Adipocyte (in vitro differentiated cells): ENCODE measurements at regions not wholly inside any gene's neighbourhood (a gene's known extent, or its start where the extent isn't known, plus 50 kb on each side); places are given as distances from the start of the nearest gene placed in this dataset.

ENCODE experiments used
- DNase-seq: peaks from one replicate; pipeline ENCODE4 v3.0.0-alpha.2; 2015; ENCODE audit warnings: low read depth
- H3K27me3 ChIP-seq: replicated peaks from 2 replicates; pipeline ENCODE4 v1.7.0; 2013; ENCODE audit warnings: mild to moderate bottlenecking, low read length, moderate library complexity; ENCODE audit not compliant: control insufficient read depth, insufficient read depth
- H3K36me3 ChIP-seq: 2 replicates; pipeline ENCODE4 v1.7.0; 2013; ENCODE audit warnings: low read length, mild to moderate bottlenecking, moderate library complexity; ENCODE audit not compliant: control insufficient read depth, insufficient read depth, severe bottlenecking
- H3K4me1 ChIP-seq: 2 replicates; pipeline ENCODE4 v1.7.0; 2013; ENCODE audit warnings: mild to moderate bottlenecking, low read length, moderate library complexity; ENCODE audit not compliant: control insufficient read depth, insufficient read depth
- H3K4me3 ChIP-seq: 2 replicates; pipeline ENCODE4 v1.7.0; 2013; ENCODE audit warnings: mild to moderate bottlenecking, low read length, moderate library complexity
- H3K9ac ChIP-seq: 2 replicates; pipeline ENCODE4 v1.7.0; 2013; ENCODE audit warnings: mild to moderate bottlenecking, low read length, moderate library complexity
- H3K9me3 ChIP-seq: 2 replicates; pipeline ENCODE4 v1.7.0; 2013; ENCODE audit warnings: mild to moderate bottlenecking, low read length, moderate library complexity; ENCODE audit not compliant: control insufficient read depth

- no peaks in the 10 kb centered on the region for H3K36me3 ChIP-seq
- peaks cover 9% of the 10 kb centered on the region for H3K4me1 ChIP-seq
- H3K9ac ChIP-seq: no peak overlapping the region
- no peak overlapping the region for H3K4me3 ChIP-seq
- H3K9me3 ChIP-seq: no peaks in the 10 kb centered on the region
- H3K27me3 ChIP-seq: peaks cover 21% of the 10 kb centered on the region
- DNase-seq: peak; percentile 10
Measured at GRCh38 chr11:45537614-45538013, 127.8 kb downstream of the CHST1 start.

GRCh38 chr11:45535033-45535432 is 130.4 kb downstream of the CHST1 start:
- DNase-seq: no peak
- Histone ChIP-seq H3K9ac (no peak overlapping the region), H3K9me3 (peaks cover 3% of the 10 kb centered on the region), H3K4me3 (no peak overlapping the region), H3K4me1 (peaks cover 9% of the 10 kb centered on the region), H3K27me3 (peaks cover 29% of the 10 kb centered on the region), H3K36me3 (no peaks in the 10 kb centered on the region)

GRCh38 chr11:45534132-45534531 is 131.3 kb downstream of the CHST1 start:
- Histone ChIP-seq H3K4me1 (peaks cover 9% of the 10 kb centered on the region), H3K27me3 (peaks cover 30% of the 10 kb centered on the region), H3K9ac (no peak overlapping the region), H3K4me3 (no peak overlapping the region), H3K36me3 (no peaks in the 10 kb centered on the region), H3K9me3 (peaks cover 4% of the 10 kb centered on the region)
- DNase-seq: no peak

- peaks cover 40% of the 10 kb centered on the region for H3K27me3 ChIP-seq
- no peak for DNase-seq
- H3K4me1 ChIP-seq: peaks cover 3% of the 10 kb centered on the region
- no peak overlapping the region for H3K9ac ChIP-seq
- no peak overlapping the region for H3K4me3 ChIP-seq
- H3K36me3 ChIP-seq: no peaks in the 10 kb centered on the region
- H3K9me3 ChIP-seq: peaks cover 4% of the 10 kb centered on the region
Measured at GRCh38 chr11:45532546-45532945, 132.9 kb downstream of the CHST1 start.

GRCh38 chr11:45530776-45531175 is 134.6 kb downstream of the CHST1 start:
- Histone ChIP-seq H3K9me3 (peaks cover 4% of the 10 kb centered on the region), H3K27me3 (peaks cover 44% of the 10 kb centered on the region)
- no peak for DNase-seq

GRCh38 chr11:45530111-45530510 is 135.3 kb downstream of the CHST1 start:
- Histone ChIP-seq H3K27me3 (peaks cover 46% of the 10 kb centered on the region), H3K4me1 (no peaks in the 10 kb centered on the region), H3K9me3 (peaks cover 4% of the 10 kb centered on the region), H3K9ac (no peak overlapping the region), H3K36me3 (no peaks in the 10 kb centered on the region), H3K4me3 (no peak overlapping the region)
- DNase-seq: no peak

More at GRCh38 chr11:45530776-45531175, 134.6 kb downstream of the CHST1 start:
- Histone ChIP-seq H3K4me3 (no peak overlapping the region), H3K9ac (no peak overlapping the region), H3K4me1 (no peaks in the 10 kb centered on the region), H3K36me3 (no peaks in the 10 kb centered on the region)

GRCh38 chr11:45528435-45528834 is 137.0 kb downstream of the CHST1 start:
- Histone ChIP-seq H3K36me3 (no peaks in the 10 kb centered on the region), H3K9me3 (peaks cover 4% of the 10 kb centered on the region), H3K4me1 (no peaks in the 10 kb centered on the region), H3K4me3 (no peak overlapping the region), H3K9ac (no peak overlapping the region), H3K27me3 (peaks cover 50% of the 10 kb centered on the region)
- DNase-seq: no peak

GRCh38 chr11:45527898-45528297 is 137.5 kb downstream of the CHST1 start:
- H3K9ac ChIP-seq: no peak overlapping the region
- H3K27me3 ChIP-seq: peaks cover 50% of the 10 kb centered on the region
- no peaks in the 10 kb centered on the region for H3K4me1 ChIP-seq
- peaks cover 10% of the 10 kb centered on the region for H3K9me3 ChIP-seq
- H3K36me3 ChIP-seq: no peaks in the 10 kb centered on the region
- no peak for DNase-seq
- no peak overlapping the region for H3K4me3 ChIP-seq

GRCh38 chr11:45525393-45525792 is 140.0 kb downstream of the CHST1 start:
- Histone ChIP-seq H3K9ac (no peak overlapping the region), H3K9me3 (peaks cover 18% of the 10 kb centered on the region), H3K27me3 (peaks cover 39% of the 10 kb centered on the region), H3K4me1 (no peaks in the 10 kb centered on the region), H3K4me3 (no peak overlapping the region), H3K36me3 (no peaks in the 10 kb centered on the region)
- no peak for DNase-seq

GRCh38 chr11:45523760-45524159 is 141.7 kb downstream of the CHST1 start:
- Histone ChIP-seq H3K27me3 (peaks cover 37% of the 10 kb centered on the region), H3K4me1 (no peaks in the 10 kb centered on the region)

GRCh38 chr11:45518833-45519535 is 146.4 kb downstream of the CHST1 start:
- DNase-seq: no peak
- no peaks in the 10 kb centered on the region for H3K36me3 ChIP-seq
- H3K4me3 ChIP-seq: no peak overlapping the region

More at GRCh38 chr11:45523760-45524159, 141.7 kb downstream of the CHST1 start:
- H3K4me3 ChIP-seq: no peak overlapping the region
- H3K9ac ChIP-seq: no peak overlapping the region
- H3K36me3 ChIP-seq: no peaks in the 10 kb centered on the region
- no peak for DNase-seq
- peaks cover 14% of the 10 kb centered on the region for H3K9me3 ChIP-seq

More at GRCh38 chr11:45518833-45519535, 146.4 kb downstream of the CHST1 start:
- no peak overlapping the region for H3K9ac ChIP-seq
- peaks cover 20% of the 10 kb centered on the region for H3K27me3 ChIP-seq
- H3K9me3 ChIP-seq: peaks cover 14% of the 10 kb centered on the region
- H3K4me1 ChIP-seq: no peaks in the 10 kb centered on the region
